Lower leg skin (tissue), 3 donors: ENCODE measurements at regions not wholly inside any gene's neighbourhood (a gene's known extent, or its start where the extent isn't known, plus 50 kb on each side); places are given as distances from the start of the nearest gene placed in this dataset.

ENCODE experiments used
- CTCF ChIP-seq, 3 donors: fragments of 450-650 bp; IDR thresholded peaks; one replicate each; pipeline ENCODE4 v1.5.1; 2016; ENCODE audit warnings: antibody characterized with exemption in 3 of 3, mild to moderate bottlenecking in 3 of 3, moderate library complexity in 2 of 3
- POLR2A ChIP-seq, 2 donors: fragments of 450-650 bp; IDR thresholded peaks; one replicate each; pipeline ENCODE4 v1.6.1; 2016 to 2017; ENCODE audit warnings: antibody characterized with exemption in 2 of 2, mild to moderate bottlenecking in 1 of 2, moderate library complexity in 1 of 2

DNA sequence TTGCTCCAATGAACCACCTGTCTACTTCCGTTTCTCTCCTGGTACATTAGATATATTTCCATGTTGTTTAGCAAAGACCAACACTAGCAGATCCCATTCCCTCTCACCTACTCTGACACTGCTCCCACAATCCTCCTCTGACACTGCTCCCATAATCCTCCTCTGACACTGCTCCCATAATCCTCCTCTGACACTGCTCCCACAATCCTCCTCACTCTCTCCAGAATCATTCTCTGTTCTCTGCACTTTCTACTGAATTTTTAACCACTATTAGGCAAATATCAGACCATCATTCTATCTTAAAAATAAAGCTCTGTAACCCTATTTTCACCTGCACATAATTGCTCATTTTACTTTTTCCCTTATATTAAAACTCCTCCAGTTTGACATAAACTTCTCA is 578.5 kb upstream of the PCDH20 start:
- TF ChIP-seq CTCF (IDR thresholded peaks at IDR 0.05) = no peak
- TF ChIP-seq POLR2A (IDR thresholded peaks at IDR 0.05) = no peak
